ENCODE measurements at regions not wholly inside any gene's neighbourhood (a gene's known extent, or its start where the extent isn't known, plus 50 kb on each side); places are given as distances from the start of the nearest gene placed in this dataset.
A peak's percentile ranks its signal among the peaks of the same experiment; 100 is the strongest.

DNA sequence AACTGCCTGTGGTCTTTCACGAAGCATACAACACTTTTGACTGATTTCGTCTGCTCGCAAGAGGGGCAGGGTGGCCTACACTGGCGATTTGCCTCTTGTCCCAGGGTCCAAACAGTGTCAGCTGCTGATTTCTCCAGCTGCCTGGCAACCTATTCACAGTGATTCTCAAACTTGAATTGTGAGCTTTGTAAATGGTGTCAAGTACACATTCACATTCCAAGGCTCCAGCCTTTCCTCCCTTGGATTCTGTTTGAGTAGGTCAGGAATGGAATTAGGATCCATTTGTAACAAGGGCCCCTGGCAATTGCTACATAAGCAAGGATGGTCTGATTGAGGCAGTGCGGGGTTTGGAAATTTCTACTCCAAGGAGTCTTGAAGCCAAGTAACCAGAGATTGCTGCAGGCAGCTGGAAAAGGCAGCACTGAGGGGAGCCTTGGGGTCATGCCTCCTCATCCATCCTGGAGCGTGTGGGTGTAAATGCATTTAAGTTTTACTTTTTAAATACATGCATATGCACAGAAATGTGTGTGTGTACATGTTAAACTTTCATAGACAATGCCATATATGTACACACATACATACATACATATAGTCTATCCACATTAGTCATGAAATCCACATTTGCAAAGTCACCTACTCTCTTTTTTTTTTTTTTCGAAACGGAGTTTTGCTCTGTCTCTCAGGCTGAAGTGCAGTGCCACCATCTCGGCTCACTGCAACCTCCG is 86.8 kb upstream of the UXS1 start:
- no peak for DNase-seq
- Histone ChIP-seq H3K36me3 (ENCODE audit: control insufficient read depth, insufficient read depth, low read length) (no peaks in the 10 kb centered on the region), H3K4me1 (ENCODE audit: control insufficient read depth, insufficient read depth, low read length) (peaks cover 18% of the 10 kb centered on the region), H3K9me3 (replicated peaks; ENCODE audit: control insufficient read depth, low read depth, low read length) (no peaks in the 10 kb centered on the region), H3K4me3 (ENCODE audit: low read length) (no peak overlapping the region), H3K27me3 (ENCODE audit: control insufficient read depth, insufficient read depth, low read length) (no peaks in the 10 kb centered on the region), H3K27ac (ENCODE audit: low read length) (no peak overlapping the region)
- WGBS (ENCODE audit: insufficient coverage): 46% methylated on average over 8 of the region's 10 CpGs

- Histone ChIP-seq H3K36me3 (ENCODE audit: control insufficient read depth, insufficient read depth, low read length) (no peaks in the 10 kb centered on the region), H3K4me3 (ENCODE audit: low read length) (no peak overlapping the region), H3K4me1 (ENCODE audit: control insufficient read depth, insufficient read depth, low read length) (peaks cover 18% of the 10 kb centered on the region), H3K27me3 (ENCODE audit: control insufficient read depth, insufficient read depth, low read length) (no peaks in the 10 kb centered on the region), H3K27ac (ENCODE audit: low read length) (no peak overlapping the region), H3K9me3 (replicated peaks; ENCODE audit: control insufficient read depth, low read depth, low read length) (no peaks in the 10 kb centered on the region)
- WGBS (ENCODE audit: insufficient coverage): 10% methylated on average over 2 of the region's 3 CpGs
- no peak for DNase-seq
Measured at GRCh38 chr2:106280224-106280623, 86.1 kb upstream of the UXS1 start.

GRCh38 chr2:106278112-106278876 is 84.2 kb upstream of the UXS1 start:
- WGBS (ENCODE audit: insufficient coverage): no CpG with 5 or more reads among the region's 6 CpGs

DNA sequence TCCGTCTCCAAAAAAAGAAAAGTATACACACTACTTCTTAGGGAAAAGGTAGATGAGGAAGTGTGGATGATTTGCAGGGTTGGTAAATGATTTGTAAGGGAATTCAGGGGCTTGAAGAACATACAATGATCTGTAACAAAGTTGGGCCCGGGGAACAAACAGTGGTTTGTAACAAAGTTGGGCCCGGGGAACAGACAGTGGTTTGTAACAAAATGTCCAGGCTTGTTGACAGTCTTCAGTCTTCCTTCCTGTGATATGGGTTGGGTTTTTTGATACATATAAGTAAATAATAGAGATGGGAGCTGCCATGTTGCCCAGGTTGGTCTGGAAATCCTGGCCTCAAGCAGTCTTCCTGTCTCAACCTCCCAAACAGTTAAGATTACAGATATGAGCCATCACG is 83.3 kb upstream of the UXS1 start:
- Histone ChIP-seq H3K27me3 (ENCODE audit: control insufficient read depth, insufficient read depth, low read length) (no peaks in the 10 kb centered on the region), H3K9me3 (replicated peaks; ENCODE audit: control insufficient read depth, low read depth, low read length) (no peaks in the 10 kb centered on the region), H3K4me1 (ENCODE audit: control insufficient read depth, insufficient read depth, low read length) (peaks cover 14% of the 10 kb centered on the region), H3K27ac (ENCODE audit: low read length) (no peak overlapping the region), H3K4me3 (ENCODE audit: low read length) (no peak overlapping the region), H3K36me3 (ENCODE audit: control insufficient read depth, insufficient read depth, low read length) (no peaks in the 10 kb centered on the region)
- no peak for DNase-seq
- WGBS (ENCODE audit: insufficient coverage): 94% methylated on average over 2 of the region's 4 CpGs

More at GRCh38 chr2:106278112-106278876, 84.2 kb upstream of the UXS1 start:
- Histone ChIP-seq H3K9me3 (replicated peaks; ENCODE audit: control insufficient read depth, low read depth, low read length) (no peaks in the 10 kb centered on the region), H3K27ac (ENCODE audit: low read length) (no peak overlapping the region), H3K4me1 (ENCODE audit: control insufficient read depth, insufficient read depth, low read length) (peaks cover 15% of the 10 kb centered on the region), H3K4me3 (ENCODE audit: low read length) (no peak overlapping the region), H3K27me3 (ENCODE audit: control insufficient read depth, insufficient read depth, low read length) (no peaks in the 10 kb centered on the region), H3K36me3 (ENCODE audit: control insufficient read depth, insufficient read depth, low read length) (no peaks in the 10 kb centered on the region)
- no peak for DNase-seq

GRCh38 chr2:106275971-106276370 is 81.9 kb upstream of the UXS1 start:
- Histone ChIP-seq H3K9me3 (replicated peaks; ENCODE audit: control insufficient read depth, low read depth, low read length) (no peaks in the 10 kb centered on the region), H3K4me3 (ENCODE audit: low read length) (no peak overlapping the region), H3K36me3 (ENCODE audit: control insufficient read depth, insufficient read depth, low read length) (no peaks in the 10 kb centered on the region), H3K27me3 (ENCODE audit: control insufficient read depth, insufficient read depth, low read length) (no peaks in the 10 kb centered on the region), H3K27ac (ENCODE audit: low read length) (no peak overlapping the region), H3K4me1 (ENCODE audit: control insufficient read depth, insufficient read depth, low read length) (peaks cover 9% of the 10 kb centered on the region)
- no CpG with 5 or more reads among the region's 11 CpGs for WGBS (ENCODE audit: insufficient coverage)
- DNase-seq: no peak

DNA sequence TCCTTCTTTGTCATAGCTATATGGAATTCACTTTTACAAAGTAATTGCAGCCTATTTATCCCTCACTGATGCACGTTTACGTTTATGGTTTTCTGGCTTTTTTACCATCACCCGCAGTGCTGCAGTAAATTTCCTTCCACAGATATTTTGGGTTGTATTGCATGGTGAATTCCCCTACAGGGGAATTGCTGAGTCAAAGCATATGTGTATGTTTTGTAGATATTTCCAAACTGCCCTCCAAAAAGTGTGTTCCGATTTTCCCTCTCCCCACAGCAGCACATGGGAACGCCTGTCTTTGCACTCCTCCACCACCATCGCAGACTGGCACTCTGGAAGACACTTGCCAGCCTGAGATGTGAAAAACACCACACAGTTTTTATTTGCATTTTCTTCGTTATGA is 80.6 kb upstream of the UXS1 start:
- no CpG with 5 or more reads among the region's 7 CpGs for WGBS (ENCODE audit: insufficient coverage)
- Histone ChIP-seq H3K27ac (ENCODE audit: low read length) (no peak overlapping the region), H3K4me3 (ENCODE audit: low read length) (no peak overlapping the region), H3K9me3 (replicated peaks; ENCODE audit: control insufficient read depth, low read depth, low read length) (no peaks in the 10 kb centered on the region), H3K27me3 (ENCODE audit: control insufficient read depth, insufficient read depth, low read length) (no peaks in the 10 kb centered on the region), H3K36me3 (ENCODE audit: control insufficient read depth, insufficient read depth, low read length) (no peaks in the 10 kb centered on the region), H3K4me1 (ENCODE audit: control insufficient read depth, insufficient read depth, low read length) (peaks cover 13% of the 10 kb centered on the region)
- DNase-seq: peak; percentile 53

DNA sequence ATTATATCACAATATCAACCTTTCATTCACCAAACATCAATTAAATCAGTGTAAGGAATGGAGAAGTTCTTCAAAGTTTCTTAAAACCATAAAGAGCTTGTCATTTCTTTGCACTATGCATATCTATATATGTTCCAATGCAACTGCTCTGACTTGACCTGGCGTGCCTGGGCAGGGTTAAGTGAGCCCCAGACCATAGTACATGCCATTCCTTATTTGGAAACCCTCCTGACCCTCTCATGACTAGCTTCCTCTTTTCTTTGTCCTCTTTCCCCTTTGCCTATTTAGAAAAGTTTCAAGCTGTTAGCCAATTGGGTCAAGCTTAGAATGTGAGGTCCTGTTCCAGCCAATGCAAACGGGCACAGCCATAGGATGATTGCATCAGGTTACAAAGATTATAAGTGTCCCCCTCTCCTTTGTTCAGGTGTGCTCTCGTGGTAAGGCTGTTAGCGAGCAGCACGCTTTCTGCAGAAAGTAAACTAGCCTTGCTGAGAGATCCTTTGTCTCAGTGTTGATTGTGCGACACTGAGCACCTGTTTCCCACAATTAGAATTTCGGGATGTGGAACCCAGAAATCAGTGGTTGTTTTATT is 78.2 kb upstream of the UXS1 start:
- WGBS (ENCODE audit: insufficient coverage): 60% methylated on average over 2 of the region's 7 CpGs
- Histone ChIP-seq H3K27ac (ENCODE audit: low read length) (no peak overlapping the region), H3K4me3 (ENCODE audit: low read length) (no peak overlapping the region), H3K27me3 (ENCODE audit: control insufficient read depth, insufficient read depth, low read length) (no peaks in the 10 kb centered on the region), H3K36me3 (ENCODE audit: control insufficient read depth, insufficient read depth, low read length) (no peaks in the 10 kb centered on the region), H3K4me1 (ENCODE audit: control insufficient read depth, insufficient read depth, low read length) (peaks cover 13% of the 10 kb centered on the region), H3K9me3 (replicated peaks; ENCODE audit: control insufficient read depth, low read depth, low read length) (no peaks in the 10 kb centered on the region)
- no peak for DNase-seq

DNA sequence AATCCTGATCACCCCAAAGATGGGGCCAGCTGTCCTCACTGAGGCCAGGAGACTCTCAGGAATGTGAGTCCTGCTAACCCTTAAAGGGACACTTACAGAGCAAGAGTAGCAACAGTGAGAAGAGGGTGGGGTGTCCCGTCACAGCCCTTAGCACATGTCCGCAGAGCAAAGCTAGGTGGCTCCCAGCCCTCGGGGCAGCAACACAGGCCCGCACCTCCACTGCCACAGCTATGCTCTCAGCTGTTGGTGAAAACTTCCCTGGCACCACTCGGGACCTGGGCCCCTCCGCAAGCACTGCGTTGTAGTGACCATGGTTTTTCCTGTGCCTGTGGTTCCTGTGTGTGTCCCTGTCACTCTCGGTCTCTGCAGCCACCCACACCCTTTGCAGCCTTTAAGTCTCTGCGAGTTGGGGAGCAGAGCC is 76.4 kb upstream of the UXS1 start:
- Histone ChIP-seq H3K9me3 (replicated peaks; ENCODE audit: control insufficient read depth, low read depth, low read length) (no peaks in the 10 kb centered on the region), H3K27me3 (ENCODE audit: control insufficient read depth, insufficient read depth, low read length) (no peaks in the 10 kb centered on the region), H3K4me3 (ENCODE audit: low read length) (peak overlapping the region; percentile 43), H3K27ac (ENCODE audit: low read length) (no peak overlapping the region), H3K4me1 (ENCODE audit: control insufficient read depth, insufficient read depth, low read length) (peaks cover 13% of the 10 kb centered on the region), H3K36me3 (ENCODE audit: control insufficient read depth, insufficient read depth, low read length) (no peaks in the 10 kb centered on the region)
- no peak for DNase-seq
- WGBS (ENCODE audit: insufficient coverage): 66% methylated on average over 9 of the region's 9 CpGs

DNA sequence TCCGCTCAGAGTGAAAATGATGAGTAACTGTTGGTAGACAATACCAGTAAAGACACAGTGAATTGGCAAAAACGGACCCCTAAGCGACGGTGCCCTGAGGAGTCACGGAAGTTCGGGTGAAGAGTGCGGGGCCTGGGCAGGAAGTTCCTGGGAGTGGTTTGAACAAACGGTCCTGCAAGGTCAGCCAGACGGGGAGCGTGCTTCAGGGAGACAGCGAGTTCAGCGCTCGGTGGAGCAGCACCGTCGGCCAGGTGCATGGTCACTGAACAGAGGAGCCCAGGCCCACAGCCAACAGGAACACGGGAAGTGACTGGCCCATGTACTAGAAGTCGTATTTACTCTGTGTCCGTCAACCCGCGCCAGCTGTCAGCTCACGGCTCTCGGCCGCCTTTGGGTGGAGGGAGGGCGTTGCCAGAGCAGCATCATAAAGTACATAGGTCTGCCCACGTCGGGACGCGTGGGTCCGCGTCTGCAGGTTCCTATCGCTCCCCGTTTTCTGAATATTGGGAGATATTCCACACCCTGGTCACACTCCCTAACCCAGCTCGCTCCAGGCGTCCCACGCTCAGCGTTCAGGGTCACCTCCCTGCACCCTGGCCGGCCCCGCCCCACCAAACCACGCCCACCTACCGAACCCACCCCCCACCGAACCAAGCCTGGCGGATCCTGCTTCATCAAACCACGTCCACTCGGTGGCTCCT is 75.6 kb upstream of the UXS1 start:
- H3K9me3 ChIP-seq (replicated peaks; ENCODE audit: control insufficient read depth, low read depth, low read length): no peaks in the 10 kb centered on the region
- no peaks in the 10 kb centered on the region for H3K36me3 ChIP-seq (ENCODE audit: control insufficient read depth, insufficient read depth, low read length)
- H3K4me1 ChIP-seq (ENCODE audit: control insufficient read depth, insufficient read depth, low read length): peaks cover 13% of the 10 kb centered on the region
- H3K27ac ChIP-seq (ENCODE audit: low read length): no peak overlapping the region
- peak overlapping the region; percentile 43 for H3K4me3 ChIP-seq (ENCODE audit: low read length)
- WGBS (ENCODE audit: insufficient coverage): 8% methylated on average over 41 of the region's 44 CpGs
- DNase-seq: peak; percentile 50
- H3K27me3 ChIP-seq (ENCODE audit: control insufficient read depth, insufficient read depth, low read length): no peaks in the 10 kb centered on the region

GRCh38 chr2:106267997-106268396 is 73.9 kb upstream of the UXS1 start:
- Histone ChIP-seq H3K27ac (ENCODE audit: low read length) (no peak overlapping the region), H3K4me3 (ENCODE audit: low read length) (no peak overlapping the region), H3K9me3 (replicated peaks; ENCODE audit: control insufficient read depth, low read depth, low read length) (no peaks in the 10 kb centered on the region), H3K27me3 (ENCODE audit: control insufficient read depth, insufficient read depth, low read length) (no peaks in the 10 kb centered on the region), H3K36me3 (ENCODE audit: control insufficient read depth, insufficient read depth, low read length) (no peaks in the 10 kb centered on the region), H3K4me1 (ENCODE audit: control insufficient read depth, insufficient read depth, low read length) (peaks cover 13% of the 10 kb centered on the region)
- 50% methylated on average over 1 of the region's 4 CpGs for WGBS (ENCODE audit: insufficient coverage)
- DNase-seq: no peak

Data from muscle of leg (tissue), 3 donors.